ENCODE measurements at regions not wholly inside any gene's neighbourhood (a gene's known extent, or its start where the extent isn't known, plus 50 kb on each side); places are given as distances from the start of the nearest gene placed in this dataset.
"Not testable (repeated sequence)": the region's sequence is repeated elsewhere in the genome, so short reads cannot be mapped to it uniquely, and the experiment has no call there.

GRCh38 chr1:79501153-79501552, 494.6 kb upstream of the ADGRL4 start:
- no peak for DNase-seq

- no peak for DNase-seq
Observed at GRCh38 chr1:79499541-79499940, 493.0 kb upstream of the ADGRL4 start.

- DNase-seq = no peak
Observed at GRCh38 chr1:79497193-79497773, 490.8 kb upstream of the ADGRL4 start.

DNA sequence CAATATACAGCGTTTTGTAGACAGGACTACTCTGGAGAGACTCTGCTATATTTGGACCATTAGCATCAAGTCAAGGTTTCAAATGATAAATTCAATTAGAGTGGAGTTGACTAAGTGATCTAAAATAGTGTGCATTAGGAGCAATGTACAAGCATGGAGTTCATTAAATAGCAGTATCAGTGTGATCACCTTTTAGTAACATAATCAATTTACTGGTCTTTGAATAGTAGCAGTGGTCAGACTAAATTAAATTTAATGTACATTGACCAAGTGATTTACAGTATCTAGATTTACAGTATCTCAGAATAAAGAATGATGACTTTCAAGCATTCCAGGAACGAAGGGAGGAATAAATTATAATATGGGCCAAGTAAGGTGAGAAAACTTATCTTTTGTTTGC, 489.6 kb upstream of the ADGRL4 start:
- no peak for DNase-seq

GRCh38 chr1:79493702-79494101, 487.2 kb upstream of the ADGRL4 start:
- DNase-seq = not testable (repeated sequence)

GRCh38 chr1:79488572-79489121, 482.1 kb upstream of the ADGRL4 start:
- DNase-seq = not testable (repeated sequence)

DNA sequence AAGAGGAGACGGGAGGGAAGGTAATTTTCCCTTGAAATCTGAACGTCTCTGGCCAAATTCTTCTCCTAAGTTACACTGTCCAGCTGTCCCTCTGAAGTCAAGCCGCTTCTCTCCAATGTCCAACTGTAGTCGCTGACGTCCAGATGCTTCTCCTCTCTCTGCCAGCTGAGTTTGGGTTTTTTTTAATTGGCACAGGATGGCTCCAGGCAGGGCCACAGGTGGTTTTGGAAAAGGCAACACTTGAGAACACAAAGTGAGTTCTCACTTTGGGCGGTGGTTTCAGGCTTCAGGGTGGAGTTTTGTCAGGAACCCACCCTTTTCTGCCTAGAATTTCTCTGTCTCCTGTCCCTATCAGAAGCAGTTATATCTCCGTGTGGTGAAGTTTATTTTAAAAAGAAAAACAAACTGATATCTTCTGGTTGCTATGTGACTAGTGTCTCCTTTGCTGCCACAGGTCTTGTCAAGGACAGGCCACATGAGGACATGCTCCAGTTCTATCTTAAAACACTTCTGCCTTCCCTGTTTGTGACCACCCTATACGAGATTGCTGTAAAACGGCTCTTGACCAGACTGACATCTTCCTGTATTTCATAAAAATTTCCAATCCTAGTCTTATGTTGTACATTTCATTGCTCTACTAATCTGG, 472.3 kb upstream of the ADGRL4 start:
- no peak for DNase-seq

DNA sequence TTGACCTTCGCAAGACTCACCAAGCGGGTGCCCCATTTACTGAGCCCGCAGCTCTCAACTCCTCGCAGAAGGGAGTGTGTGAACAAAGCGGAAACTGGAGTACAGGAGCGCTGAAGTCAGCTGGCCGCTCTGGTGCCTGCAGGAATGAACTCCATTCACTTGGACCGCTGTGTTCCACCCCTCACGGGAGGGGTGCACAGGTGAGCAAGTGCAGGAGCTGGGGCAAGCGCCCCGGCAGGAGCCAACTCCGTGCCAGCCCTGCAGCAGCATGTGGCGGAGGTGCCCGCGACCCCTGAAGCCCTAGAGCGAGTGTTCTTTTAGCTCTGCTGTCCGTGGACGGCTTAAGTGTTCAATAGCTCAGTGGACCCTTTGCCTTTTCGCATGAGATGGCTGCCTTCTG, 471.6 kb upstream of the ADGRL4 start:
- no peak for DNase-seq

- DNase-seq = no peak
Observed at GRCh38 chr1:79472067-79472656, 465.6 kb upstream of the ADGRL4 start.

- no peak for DNase-seq
Observed at GRCh38 chr1:79469139-79469538, 462.6 kb upstream of the ADGRL4 start.

DNA sequence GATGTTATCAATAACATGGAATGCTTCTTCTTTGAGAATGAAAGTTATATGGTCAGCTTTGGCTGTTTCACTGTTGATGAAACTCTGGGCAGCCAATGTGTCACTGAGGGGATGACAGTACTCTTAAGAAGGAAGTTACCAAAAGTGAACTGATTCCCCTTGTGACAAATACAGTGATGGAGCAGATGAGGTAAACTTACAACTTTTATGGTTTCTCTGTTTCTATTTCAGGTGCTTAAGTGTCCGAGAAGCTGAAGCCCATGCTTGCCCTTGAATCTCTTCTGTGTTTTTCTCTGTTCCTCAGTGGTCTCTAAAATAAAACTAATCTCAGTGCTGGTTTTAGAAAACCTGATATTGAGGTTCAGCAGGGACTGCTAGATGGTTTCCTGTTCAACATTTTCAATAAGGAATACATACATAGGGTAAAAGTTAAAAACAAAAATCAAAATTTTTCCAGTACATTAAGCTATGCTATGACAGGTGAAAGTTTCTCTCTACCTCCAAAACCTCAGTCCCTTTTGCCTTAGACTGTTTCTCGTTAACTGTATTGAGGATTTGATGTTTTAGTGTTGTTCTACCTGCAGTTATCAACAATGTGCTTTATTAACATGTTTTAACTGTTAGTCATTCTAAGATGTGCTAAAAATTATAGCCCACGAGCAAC, 454.4 kb upstream of the ADGRL4 start:
- no peak for DNase-seq

GRCh38 chr1:79457562-79458224, 451.2 kb upstream of the ADGRL4 start:
- DNase-seq = no peak

DNA sequence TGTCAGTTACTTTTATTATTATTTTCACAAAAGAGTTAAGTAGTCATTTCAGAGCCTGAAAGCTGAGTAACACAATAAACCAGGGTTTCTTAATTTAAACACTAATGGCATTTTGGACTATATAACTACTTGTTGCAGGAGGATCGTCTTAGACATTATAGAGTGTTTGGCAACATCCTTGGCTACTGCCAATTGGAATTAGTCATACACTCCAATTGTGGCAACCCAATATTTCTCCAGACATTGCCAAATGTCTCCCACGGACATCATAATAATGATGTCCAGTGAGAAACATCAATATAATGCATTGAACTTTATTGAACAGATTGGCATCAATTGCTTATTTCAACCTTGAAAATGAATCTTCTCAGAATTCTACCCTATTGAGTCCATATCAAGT, 441.9 kb upstream of the ADGRL4 start:
- DNase-seq = no peak

DNA sequence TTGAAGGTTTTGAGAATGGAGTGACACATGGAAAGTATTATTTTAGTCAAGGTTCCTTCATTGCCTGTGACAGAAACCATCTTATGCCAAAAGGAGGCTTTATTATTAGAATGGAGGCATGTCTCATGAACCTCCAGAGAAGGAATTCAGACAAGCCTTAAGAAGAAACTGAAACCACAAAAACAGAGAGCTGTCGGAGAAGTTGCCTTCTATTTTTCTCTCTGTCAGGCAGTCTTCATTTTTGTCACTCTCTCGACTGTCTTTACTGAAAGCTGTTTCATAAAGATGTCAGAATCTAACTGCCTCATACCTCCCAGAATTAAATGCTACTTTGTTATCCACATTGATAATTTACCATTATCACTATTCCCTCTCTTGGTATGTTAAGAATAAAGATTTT, 434.7 kb upstream of the ADGRL4 start:
- no peak for DNase-seq

DNA sequence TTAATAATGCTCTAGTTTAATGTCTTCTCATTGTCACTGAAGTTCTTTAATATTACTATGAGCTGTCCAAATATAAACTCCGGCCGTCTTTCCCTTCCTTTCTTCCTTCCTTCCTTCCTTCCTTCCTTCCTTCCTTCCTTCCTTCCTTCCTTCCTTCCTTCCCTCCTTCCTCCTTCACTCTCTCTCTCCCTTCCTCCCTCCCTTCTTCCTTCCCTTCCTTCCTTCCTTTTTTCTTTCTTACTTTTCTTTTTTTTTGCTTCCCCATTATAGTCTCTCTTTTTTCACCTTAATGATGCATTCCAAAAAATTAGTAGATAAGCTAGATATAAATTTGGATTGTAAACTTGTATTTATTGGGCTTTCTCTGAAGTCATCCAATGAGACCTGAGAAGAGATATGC, 431.0 kb upstream of the ADGRL4 start:
- no peak for DNase-seq

DNA sequence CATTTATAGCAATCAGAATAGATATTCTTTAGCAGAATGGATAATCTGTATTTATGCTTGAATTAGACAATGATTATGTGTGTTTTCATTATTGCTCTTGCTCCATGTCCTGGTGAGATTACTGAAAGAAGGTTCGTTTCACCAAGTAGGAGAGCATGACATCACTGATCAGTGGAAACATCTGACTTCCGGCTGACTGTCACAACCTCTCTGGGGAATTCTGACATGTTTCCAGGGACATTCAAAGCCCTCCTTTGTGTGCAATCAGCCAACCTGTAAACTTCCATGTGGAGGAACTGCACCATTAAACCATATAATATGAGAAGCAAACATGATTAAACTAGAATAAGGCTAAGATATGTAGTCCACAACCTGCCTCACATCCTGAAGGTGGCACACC, 424.8 kb upstream of the ADGRL4 start:
- DNase-seq = no peak

DNA sequence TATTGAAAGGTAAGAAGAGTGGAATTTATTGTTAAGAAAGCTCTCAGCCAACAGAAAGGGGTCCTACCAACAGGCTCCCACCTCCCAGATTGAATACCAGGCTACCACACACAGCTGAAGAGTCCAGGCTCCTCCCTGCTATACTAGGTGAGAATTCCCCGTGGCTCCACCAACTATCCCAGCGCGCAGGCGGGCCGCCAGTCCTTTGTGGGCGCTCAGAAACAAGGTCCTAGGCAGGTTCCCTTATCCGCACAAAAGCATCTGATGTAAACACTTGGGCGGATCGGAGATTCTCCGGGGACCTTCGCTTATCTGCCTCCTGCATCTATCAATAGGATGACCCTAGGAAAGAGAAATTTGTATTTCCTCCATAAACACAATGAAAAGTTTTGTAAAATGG, 423.9 kb upstream of the ADGRL4 start:
- no peak for DNase-seq

DNA sequence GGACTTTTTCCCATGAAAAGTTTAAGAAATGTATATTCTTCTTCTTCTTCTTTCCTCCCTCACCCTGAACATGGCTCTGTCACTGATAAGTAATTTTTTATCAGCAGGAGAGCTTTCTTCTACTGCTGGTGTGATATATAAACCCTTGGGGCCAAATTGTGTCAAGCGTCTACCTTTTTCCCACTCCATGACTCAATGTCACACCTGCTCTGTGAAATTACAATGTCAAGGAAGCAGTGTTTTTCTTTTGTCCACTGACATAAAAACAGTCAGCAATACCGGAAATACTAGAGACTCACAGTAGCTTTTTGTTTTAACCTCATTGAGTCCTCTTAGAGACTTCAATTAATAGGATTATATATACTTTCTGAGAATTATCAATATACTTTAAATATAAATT, 416.2 kb upstream of the ADGRL4 start:
- no peak for DNase-seq

DNA sequence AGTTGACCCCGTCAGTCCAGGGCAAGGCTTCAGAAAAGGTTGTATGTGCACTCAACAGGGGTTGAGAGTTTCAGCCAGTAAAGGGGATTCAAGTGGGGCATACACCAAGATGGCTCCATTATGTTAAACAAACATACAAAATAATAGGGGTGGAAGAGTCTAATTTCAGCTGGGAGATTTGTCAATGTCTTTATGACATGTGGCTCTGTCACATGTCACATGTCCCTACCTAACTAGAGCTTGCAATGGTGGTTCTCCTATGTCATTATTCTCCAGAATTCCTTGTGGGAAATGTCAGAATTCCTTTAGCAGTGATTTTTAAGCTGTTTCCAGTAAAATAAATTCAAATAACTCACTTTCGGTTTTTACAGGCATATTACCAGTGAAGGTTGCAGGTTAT, 392.0 kb upstream of the ADGRL4 start:
- DNase-seq = no peak

DNA sequence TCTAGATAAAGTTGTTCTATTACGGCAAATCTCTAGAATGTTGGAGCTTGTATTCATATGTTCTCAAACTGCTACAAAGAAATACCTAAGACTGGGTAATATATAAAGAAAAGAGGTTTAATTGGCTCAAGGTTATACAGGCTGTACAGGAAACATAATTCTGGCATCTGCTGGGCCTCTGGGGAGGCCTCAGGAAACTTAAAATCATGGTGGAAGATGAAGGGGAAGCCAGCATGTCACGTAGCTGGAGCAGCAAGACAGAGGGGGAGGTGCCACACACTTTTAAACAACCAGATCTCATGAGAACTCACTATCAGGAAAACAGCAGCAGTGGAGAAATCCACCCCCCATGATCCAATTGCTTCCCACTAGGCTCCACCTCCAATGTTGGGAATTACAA, 390.4 kb upstream of the ADGRL4 start:
- no peak for DNase-seq

DNA sequence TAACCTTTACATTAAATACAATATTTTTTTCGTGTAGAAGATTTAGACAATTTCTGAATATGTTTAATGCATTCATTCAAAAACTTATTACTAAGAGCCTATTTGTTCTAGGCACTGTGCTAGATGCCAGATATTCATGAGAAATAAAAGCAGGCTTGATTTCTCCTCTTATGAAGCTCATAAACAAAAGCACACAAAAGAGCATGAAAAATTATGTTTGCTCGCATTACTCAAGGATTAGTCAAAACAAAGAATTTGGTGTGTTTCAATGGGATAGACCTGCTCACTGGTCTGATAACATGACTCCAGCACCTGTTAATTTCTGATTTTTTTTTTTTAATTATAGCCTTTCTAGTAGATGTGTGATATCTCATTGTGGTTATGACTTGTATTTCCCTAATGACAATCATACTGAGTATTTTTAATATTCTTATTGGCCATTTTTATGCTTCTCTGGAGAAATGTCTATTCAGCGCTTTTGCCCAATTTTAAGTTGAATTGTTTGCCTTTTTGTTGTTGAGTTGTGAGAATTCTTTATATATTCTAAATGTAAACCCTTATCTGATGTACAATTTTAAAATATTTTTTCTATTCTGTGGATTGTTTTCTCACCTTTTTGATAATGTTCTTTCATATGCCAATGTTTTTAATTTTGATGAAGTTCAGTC, 382.3 kb upstream of the ADGRL4 start:
- DNase-seq = no peak

- DNase-seq = no peak
Observed at GRCh38 chr1:79386730-79387129, 380.2 kb upstream of the ADGRL4 start.

GRCh38 chr1:79380078-79380477, 373.5 kb upstream of the ADGRL4 start:
- DNase-seq = no peak

Measured in CD4-positive, alpha-beta T cell treated with Interleukin-1 beta for 1 hour (primary cell).